Tibial nerve (tissue), 4 donors: ENCODE measurements at regions not wholly inside any gene's neighbourhood (a gene's known extent, or its start where the extent isn't known, plus 50 kb on each side); places are given as distances from the start of the nearest gene placed in this dataset.

Source experiments
- DNase-seq, 2 donors: peaks; one replicate each; pipeline ENCODE4 v3.0.0-alpha.2; 2019; ENCODE audit warnings: low spot score in 2 of 2
- H3K27ac ChIP-seq, 4 donors: fragments of 200-600 bp; sonication (generic) in 3 of 4; one replicate each; pipeline ENCODE4 v1.5.1; 2017 to 2019; ENCODE audit warnings: mild to moderate bottlenecking in 1 of 4
- H3K27me3 ChIP-seq, 2 donors: fragments of 200-600 bp; sonication (generic) in 1 of 2; one replicate each; pipeline versions ENCODE4 v1.5.1 to v1.6.0; 2017 to 2019
- H3K36me3 ChIP-seq, 3 donors: fragments of 200-600 bp; sonication (generic); one replicate each; pipeline ENCODE4 v1.5.1; 2018 to 2019
- H3K4me1 ChIP-seq, 4 donors: fragments of 200-600 bp; sonication (generic) in 3 of 4; one replicate each; pipeline ENCODE4 v1.5.1; 2017 to 2019
- H3K4me3 ChIP-seq, 4 donors: fragments of 200-600 bp; sonication (generic) in 3 of 4; one replicate each; pipeline ENCODE4 v1.5.1; 2017 to 2019; ENCODE audit warnings: mild to moderate bottlenecking in 1 of 4, moderate library complexity in 1 of 4
- H3K9me3 ChIP-seq, 4 donors: fragments of 200-600 bp; sonication (generic) in 3 of 4; one replicate each; pipeline ENCODE4 v1.5.1; 2017 to 2019
- CTCF ChIP-seq, 5 experiments: fragments of 200-600 bp in 3 of 5; fragments of 450-650 bp in 2 of 5; sonication (generic) in 3 of 5; IDR thresholded peaks; one replicate each; pipeline ENCODE4 v1.5.1; 2016 to 2019; ENCODE audit warnings: antibody characterized with exemption in 5 of 5, mild to moderate bottlenecking in 3 of 5, moderate library complexity in 2 of 5
- EP300 ChIP-seq, 2 donors: sonication (generic); formaldehyde crosslinking; IDR thresholded peaks; one replicate each; pipeline ENCODE4 v1.6.1; 2017; ENCODE audit warnings: antibody characterized with exemption in 2 of 2, mild to moderate bottlenecking in 1 of 2
- POLR2A ChIP-seq, 2 donors: fragments of 450-650 bp; IDR thresholded peaks; one replicate each; pipeline ENCODE4 v1.6.1; 2017; ENCODE audit warnings: antibody characterized with exemption in 2 of 2, mild to moderate bottlenecking in 2 of 2, moderate library complexity in 2 of 2
- WGBS, 2 donors: methylation state at CpG; one replicate each; pipeline ENCODE4 v1.1.5; 2018; 5-methylcytosine and 5-hydroxymethylcytosine counted together

GRCh38 chr3:28109829-28110228 is 131.6 kb upstream of the CMC1 start:
- Histone ChIP-seq H3K27ac (no peak overlapping the region), H3K4me3 (no peak overlapping the region), H3K4me1 (no peaks in the 10 kb centered on the region), H3K9me3 (no peaks in the 10 kb centered on the region), H3K27me3 (no peaks in the 10 kb centered on the region), H3K36me3 (no peaks in the 10 kb centered on the region)
- 84 to 88% methylated on average over 2 of the region's 2 CpGs for WGBS, 2 donors
- TF ChIP-seq POLR2A (IDR thresholded peaks at IDR 0.05) = no peak
- TF ChIP-seq CTCF (IDR thresholded peaks at IDR 0.05) = no peak
- TF ChIP-seq EP300 (IDR thresholded peaks at IDR 0.05) = no peak
- no peak for DNase-seq

GRCh38 chr3:28110869-28111268 is 130.6 kb upstream of the CMC1 start:
- Histone ChIP-seq H3K27ac (no peak overlapping the region), H3K27me3 (no peaks in the 10 kb centered on the region), H3K9me3 (no peaks in the 10 kb centered on the region), H3K4me1 (no peaks in the 10 kb centered on the region), H3K4me3 (no peak overlapping the region), H3K36me3 (no peaks in the 10 kb centered on the region)
- no peak for TF ChIP-seq POLR2A (IDR thresholded peaks at IDR 0.05)
- TF ChIP-seq EP300 (IDR thresholded peaks at IDR 0.05) = no peak
- DNase-seq = no peak

- no peak for TF ChIP-seq CTCF (IDR thresholded peaks at IDR 0.05)
- TF ChIP-seq POLR2A (IDR thresholded peaks at IDR 0.05) = no peak
- no peak for TF ChIP-seq EP300 (IDR thresholded peaks at IDR 0.05)
- no peaks in the 10 kb centered on the region for H3K27me3 ChIP-seq
- no peak overlapping the region for H3K4me3 ChIP-seq
- 86 to 88% methylated on average over 4 of the region's 4 CpGs for WGBS, 2 donors
- no peaks in the 10 kb centered on the region for H3K36me3 ChIP-seq
- H3K9me3 ChIP-seq = no peaks in the 10 kb centered on the region
- H3K4me1 ChIP-seq = no peaks in the 10 kb centered on the region
- no peak for DNase-seq
- no peak overlapping the region for H3K27ac ChIP-seq
Measured at GRCh38 chr3:28114893-28115292, 126.5 kb upstream of the CMC1 start.

- WGBS, 2 donors = 91 to 94% methylated on average over 1 of the region's 1 CpG
- no peaks in the 10 kb centered on the region for H3K27me3 ChIP-seq
Measured at GRCh38 chr3:28115316-28115715, 126.1 kb upstream of the CMC1 start.

GRCh38 chr3:28117598-28117997 is 123.8 kb upstream of the CMC1 start:
- 95 to 98% methylated on average over 2 of the region's 2 CpGs for whole genome bisulfite sequencing, 2 donors

More at GRCh38 chr3:28115316-28115715, 126.1 kb upstream of the CMC1 start:
- no peak for TF ChIP-seq EP300 (IDR thresholded peaks at IDR 0.05)
- no peak for TF ChIP-seq POLR2A (IDR thresholded peaks at IDR 0.05)
- TF ChIP-seq CTCF (IDR thresholded peaks at IDR 0.05) = no peak
- no peaks in the 10 kb centered on the region for H3K9me3 ChIP-seq
- H3K27ac ChIP-seq = no peak overlapping the region
- DNase-seq = no peak
- H3K36me3 ChIP-seq = no peaks in the 10 kb centered on the region
- no peaks in the 10 kb centered on the region for H3K4me1 ChIP-seq
- no peak overlapping the region for H3K4me3 ChIP-seq

More at GRCh38 chr3:28117598-28117997, 123.8 kb upstream of the CMC1 start:
- no peak overlapping the region for H3K27ac ChIP-seq
- H3K4me3 ChIP-seq = no peak overlapping the region
- TF ChIP-seq EP300 (IDR thresholded peaks at IDR 0.05) (no peak), POLR2A (IDR thresholded peaks at IDR 0.05) (no peak), CTCF (IDR thresholded peaks at IDR 0.05) (no peak)
- H3K9me3 ChIP-seq = no peaks in the 10 kb centered on the region
- no peaks in the 10 kb centered on the region for H3K36me3 ChIP-seq
- no peak for DNase-seq
- H3K4me1 ChIP-seq = no peaks in the 10 kb centered on the region
- H3K27me3 ChIP-seq = no peaks in the 10 kb centered on the region
